Urothelium cell line (cell line): ENCODE measurements at regions not wholly inside any gene's neighbourhood (a gene's known extent, or its start where the extent isn't known, plus 50 kb on each side); places are given as distances from the start of the nearest gene placed in this dataset.
"Not testable (repeated sequence)": the region's sequence is repeated elsewhere in the genome, so short reads cannot be mapped to it uniquely, and the experiment has no call there.

Source experiments
- DNase-seq: peaks from one replicate; pipeline ENCODE4 v3.0.0; 2011; ENCODE audit warnings: low spot score, mixed read lengths
- FAIRE-seq: peaks from 2 replicates; lab custom pipeline; 2011; peaks lifted over from hg19 to GRCh38; lab: Jason Lieb, UNC

DNA sequence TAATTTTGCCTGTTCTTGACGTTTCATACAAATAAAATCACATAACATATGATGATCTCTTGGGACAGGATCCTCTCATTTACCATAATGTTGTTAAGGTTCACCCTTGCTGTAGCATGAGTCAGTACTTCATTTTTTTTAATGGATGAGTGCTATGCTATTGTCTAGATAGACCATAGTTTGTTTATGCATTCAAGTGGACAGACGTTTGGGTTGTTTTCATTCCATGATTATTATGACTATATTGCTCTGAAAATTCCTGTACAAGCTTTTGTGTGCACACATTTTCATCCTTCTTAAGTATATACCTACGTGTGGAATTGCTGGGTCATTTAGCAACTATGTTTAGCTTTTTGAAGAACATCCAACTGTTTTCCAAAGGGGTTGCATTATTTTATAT, 325.6 kb upstream of the TMEM132C start:
- FAIRE-seq, result no peak
- no peak for DNase-seq

DNA sequence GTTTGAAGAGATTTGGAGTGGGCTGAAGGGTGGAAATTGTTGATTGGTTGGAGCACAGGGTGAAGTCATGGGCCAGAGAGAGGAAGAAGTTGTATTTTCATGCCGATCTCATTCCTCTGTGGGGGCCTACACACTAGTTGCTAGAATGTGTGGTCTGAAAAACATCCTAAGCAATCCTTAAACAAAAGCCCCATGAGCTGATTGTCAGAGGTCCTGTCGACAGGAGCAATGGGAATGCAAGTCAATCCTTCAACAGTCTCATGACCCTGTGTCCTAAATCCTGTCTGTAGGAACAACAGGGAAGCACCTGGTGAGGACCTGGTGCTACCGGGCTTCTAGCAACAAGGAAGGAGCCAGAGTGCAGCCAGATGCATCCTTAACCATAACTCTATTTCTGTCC, 324.0 kb upstream of the TMEM132C start:
- no peak for FAIRE-seq
- no peak for DNase-seq

DNA sequence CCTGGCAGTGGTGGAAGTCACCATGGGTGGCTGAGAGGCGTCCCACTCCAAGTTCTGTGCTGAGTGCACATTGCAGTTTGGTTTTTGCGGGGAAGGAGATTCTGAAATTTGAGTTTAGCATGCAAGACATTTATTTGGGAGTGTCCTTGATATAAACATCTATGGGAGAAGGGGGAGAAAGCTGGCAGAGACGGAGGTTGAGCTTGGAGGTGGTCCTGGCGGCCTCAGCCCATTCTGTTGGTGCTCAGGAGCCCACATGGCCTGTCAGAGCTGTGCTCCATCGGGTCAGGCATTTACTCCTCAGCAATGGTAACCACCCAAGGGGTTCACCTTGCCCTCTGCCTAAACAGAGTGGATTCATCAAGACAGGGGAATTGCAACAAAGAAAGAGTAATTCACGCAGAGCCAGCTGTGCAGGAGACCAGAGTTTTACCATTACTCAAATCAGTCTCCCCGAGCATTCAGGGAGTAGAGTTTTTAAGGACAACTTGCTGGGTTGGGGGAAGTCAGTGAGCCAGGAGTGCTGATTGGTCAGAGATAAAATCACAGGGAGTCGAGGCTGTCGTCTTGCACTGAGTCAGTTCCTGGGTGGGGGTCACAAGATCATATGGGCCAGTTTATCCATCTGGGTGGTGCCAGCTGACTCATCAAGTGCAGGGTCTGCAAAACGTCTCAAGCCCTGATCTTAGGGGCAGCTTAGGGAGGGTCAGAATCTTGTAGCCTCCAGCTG, 323.3 kb upstream of the TMEM132C start:
- DNase-seq (no peak), FAIRE-seq (no peak)

DNA sequence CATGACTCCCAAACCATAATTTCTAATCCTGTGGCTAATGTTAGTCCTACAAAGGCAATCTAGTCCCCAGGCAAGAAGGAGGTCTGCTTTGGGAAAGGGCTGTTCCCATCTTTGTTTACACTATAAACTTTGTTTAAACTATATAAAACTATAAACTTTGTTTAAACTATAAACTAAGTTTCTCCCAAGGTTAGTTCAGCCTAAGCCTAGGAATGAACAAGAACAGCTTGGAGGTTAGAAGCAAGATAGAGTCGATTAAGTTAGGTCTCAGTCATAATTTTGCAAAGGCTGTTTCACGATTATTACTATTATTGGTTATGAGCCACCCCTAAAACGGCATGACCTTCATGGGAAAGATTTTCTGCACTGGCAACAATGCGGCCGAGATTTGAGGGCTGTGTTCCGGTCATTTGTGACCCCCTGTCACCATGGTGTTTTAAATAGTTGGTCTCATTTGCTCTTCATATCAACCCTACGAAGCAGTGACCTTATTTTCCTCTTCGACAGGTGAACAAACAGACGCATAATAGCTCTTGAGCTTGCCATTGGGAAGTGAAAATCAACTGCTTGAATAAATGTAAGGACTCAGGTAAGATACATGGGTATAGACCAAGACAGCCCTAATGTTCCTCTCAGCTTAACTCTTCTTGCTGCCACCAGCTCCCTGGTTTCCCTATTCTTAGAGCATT, 322.6 kb upstream of the TMEM132C start:
- no peak for FAIRE-seq
- no peak for DNase-seq

DNA sequence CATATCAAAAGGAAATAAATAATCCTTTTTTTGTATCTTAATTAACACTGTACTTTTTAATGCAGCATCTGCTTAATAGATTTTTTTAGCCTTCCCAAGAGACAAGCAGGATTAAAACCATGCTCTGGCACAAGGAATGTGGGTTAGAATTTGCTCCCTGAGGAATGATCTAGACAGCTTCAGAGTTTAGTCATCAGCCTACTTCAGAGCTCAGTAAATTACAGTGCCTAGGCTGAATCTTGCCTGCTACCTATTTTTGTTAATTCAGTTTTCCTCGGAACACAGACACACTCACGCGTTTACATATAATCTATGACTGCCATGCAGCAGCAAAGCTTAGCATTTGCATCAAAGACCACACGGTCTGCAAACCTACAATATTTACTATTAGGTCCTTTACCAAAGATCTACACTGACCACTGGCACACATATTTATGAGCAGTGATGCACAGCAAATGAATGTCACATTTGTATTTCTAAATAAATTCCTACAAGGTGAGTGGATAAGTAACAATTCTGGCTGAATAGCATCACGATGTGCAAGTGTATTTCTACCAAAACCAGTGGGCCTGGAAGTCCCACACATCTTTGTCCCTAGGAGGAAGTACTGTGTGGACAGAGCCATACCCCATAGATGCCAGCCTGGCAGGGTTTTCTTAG, 309.8 kb upstream of the TMEM132C start:
- peak; percentile 59 for FAIRE-seq
- peak; percentile 39 for DNase-seq

DNA sequence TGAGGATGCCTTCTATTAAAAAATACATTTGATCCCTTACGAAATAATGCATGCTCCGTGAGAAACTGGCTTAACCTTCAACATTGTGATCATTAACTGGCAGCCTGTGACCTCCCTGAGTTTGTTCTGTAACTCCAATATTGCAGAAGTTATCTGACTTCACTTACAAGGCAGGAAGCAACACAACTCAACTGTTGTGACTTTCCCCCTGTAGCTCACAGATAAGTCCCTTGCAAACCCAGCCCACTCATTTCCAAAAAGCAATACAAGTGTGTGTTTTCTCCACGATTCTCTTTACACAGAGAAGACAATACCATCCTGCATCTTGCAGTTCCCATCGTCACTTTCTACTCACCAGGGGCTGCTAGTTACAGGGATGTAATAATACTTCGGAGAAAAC, 304.7 kb upstream of the TMEM132C start:
- DNase-seq (no peak), FAIRE-seq (no peak)

DNA sequence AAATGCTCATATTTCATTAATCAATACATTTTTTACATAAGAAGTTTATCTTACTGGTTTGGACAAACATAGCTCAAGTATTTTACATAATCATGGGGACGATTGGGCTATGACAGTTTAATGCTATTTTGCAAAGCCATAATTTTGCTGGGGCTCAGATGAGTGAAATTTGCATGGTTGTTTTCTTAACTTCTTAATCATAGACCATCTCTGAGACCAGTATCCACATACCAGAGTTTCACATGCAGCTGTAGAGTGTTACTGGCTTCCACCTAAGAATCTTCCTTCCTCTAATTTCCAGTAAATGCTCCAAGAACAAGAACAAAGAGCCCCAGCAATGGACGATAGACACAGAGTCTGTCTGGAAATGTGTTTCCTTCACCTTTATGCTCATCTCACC, 303.0 kb upstream of the TMEM132C start:
- FAIRE-seq, result no peak
- no peak for DNase-seq

DNA sequence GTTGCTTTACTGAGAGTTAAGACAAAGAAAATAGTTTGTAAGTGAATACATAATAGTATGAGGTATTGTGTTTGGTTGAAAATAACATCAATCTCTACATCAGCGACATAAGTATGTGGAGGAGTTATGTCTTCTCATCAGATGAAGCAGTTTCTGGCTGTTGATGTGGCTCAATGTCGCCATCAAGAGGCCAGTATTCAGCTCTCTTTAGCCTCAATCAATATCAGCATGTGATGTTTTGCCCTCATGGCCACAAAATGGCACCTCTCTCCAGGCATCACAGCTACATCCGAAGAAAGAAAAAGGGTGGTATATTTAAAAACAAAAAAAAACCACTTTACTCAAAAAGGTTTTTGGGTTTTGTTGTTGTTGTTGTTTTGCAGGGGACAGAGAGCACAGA, 302.3 kb upstream of the TMEM132C start:
- DNase-seq, result no peak
- no peak for FAIRE-seq

DNA sequence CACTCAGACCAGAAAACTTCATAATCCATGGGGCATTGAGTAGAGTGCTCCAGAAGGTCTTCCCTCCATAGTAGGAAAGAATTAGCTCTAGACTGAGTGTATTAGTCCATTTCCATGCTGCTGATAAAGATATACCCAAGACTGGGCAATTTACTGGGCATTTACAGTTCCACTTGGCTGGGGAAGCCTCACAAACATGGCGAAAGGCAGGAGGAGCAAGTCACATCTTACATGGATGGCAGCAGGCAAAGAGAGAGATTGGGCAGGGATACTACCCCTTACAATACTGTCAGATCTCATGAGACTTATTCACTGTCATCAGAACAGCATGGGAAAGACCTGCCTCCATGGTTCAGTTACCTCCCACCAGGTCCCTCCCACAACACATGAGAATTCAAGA, 300.6 kb upstream of the TMEM132C start:
- DNase-seq (no peak), FAIRE-seq (no peak)

DNA sequence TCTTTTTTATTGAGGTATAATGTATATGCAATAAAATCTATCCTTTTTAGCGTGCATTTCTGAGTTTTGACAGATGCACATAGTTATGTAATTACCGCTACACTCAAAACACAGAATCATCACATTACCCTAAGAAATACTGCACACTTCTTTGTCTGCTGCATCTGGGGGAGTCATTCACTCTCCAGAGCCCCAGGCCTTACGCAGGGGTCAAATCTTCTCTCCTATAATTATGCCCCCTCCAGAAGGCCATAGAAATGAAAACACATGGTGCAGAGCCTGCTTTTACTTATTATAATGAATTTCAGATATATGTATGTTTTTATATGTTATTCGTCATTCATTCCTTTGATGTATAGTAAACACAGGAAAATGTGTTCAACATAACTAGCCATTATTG, 296.5 kb upstream of the TMEM132C start:
- FAIRE-seq (no peak), DNase-seq (no peak)

DNA sequence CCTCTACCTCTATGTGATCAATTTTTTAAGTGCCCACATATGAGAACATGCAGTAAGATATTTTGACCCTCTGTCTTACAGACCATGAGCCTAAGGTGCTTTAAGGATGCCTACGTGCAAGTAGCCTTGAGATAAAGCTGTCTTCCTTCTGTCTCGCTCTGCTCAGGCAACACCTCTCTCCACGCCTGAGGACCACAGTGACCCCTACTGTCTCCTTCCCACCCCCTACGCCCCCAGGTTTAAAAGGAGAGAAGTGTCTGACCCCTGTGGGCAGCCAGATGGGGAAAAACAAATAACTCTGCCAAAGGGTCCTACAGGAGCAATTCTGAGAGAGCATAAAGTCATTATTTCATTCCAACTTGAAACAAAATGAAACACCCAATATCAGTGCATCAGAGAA, 286.4 kb upstream of the TMEM132C start:
- DNase-seq (no peak), FAIRE-seq (no peak)

DNA sequence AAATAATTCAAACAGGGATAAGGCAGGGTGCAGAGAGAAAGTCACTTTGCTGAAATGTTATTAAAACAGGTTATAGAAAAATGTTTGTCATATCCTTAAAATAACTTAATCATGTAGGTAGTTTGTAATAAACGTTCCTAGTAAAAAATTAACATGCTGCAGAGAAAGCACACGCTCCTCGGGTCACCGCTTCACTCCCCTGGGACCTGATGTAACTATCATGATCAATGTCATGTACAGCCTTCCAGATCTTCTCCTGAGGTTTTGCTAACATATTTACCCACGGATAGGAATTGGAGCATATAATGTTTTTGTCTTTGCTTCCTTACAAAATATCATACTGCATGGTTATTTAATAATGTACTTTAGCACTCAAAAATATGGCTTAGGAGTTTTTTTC, 285.1 kb upstream of the TMEM132C start:
- no peak for FAIRE-seq

DNA sequence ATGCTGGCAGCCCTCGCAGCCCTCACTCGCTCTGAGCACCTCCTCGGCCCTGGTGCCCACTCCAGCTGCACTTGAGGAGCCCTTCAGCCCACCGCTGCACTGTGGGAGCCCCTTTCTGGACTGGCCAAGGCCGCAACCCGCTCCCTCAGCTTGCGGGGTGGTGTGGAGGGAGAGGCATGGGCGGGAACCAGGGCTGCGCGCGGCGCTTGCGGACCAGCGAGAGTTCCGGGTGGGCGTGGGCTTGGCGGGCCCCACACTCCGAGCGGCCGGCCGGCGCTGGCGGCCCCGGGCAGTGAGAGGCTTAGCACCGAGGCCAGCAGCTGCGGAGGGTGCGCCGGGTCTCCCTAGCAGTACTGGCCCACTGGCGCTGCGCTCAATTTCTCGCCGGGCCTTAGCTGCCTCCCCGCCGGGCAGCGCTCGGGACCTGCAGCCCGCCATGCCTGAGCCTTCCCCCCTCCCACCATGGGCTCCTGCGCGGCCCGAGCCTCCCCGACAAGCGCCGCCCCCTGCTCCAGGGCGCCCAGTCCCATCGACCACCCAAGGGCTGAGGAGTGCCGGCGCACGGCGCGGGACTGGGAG, 283.7 kb upstream of the TMEM132C start:
- DNase-seq, FAIRE-seq: not testable (repeated sequence)

More for the DNA sequence above, 285.1 kb upstream of the TMEM132C start:
- DNase-seq, result no peak

DNA sequence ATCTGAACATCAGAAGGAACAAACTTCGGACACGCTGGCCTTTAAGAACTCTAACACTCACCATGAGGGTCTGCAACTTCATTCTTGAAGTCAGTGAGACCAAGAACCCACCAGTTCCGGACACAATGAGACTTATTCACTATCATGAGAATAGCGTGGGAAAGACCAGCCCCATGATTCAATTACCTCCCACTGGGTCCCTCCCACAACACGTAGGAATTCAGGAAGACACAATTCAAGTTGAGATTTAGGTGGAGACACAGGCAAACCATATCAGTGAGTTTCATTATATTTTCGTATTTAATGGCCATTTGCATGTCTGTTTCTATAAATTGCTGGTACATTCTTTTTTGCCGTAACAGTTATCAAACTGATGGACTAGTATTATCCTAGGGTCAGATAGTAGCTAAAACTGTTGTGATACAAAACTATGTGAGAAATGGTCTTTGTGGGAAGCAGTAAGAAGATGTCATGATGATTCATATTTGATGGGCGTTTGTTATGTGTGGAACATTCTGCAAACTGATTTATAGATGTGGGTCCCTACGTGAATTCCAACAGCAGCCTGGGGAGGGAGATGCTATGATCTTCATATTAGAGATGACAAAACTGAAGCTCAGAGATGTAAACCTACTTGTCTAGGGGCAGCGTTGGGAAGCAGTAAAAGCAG, 282.4 kb upstream of the TMEM132C start:
- no peak for FAIRE-seq
- DNase-seq, result no peak

DNA sequence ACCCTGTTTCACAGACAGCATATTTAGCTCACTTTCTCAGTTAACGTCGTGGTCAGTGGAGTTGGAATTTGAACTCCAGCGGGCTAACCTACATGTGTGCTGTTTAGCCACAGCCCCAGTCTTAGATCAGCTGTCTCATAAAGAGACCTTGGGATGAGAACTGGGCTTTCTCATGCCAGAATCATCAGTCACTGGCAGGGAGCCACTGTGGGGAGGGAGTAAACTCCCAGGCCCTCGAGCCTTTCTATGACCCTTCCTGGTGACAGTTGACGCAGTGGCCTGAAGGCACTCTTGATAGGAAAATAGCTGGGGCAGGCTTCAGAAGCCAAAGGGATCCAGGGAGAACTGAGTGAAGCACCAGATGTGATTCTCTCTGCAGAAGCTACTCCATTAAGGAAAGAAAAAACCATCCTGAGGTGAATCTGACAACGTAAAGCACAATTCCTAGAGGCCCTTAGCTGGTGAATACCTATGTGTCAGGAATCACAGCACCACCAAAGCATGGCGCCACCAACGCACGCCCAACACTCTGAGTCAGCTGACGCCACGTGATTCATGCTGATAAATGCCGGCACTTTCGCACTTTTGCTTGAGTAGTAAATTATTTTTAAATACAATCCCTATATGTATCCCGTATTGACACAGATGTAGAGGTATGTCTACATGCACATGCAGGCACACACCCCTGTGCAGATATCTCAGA, 279.6 kb upstream of the TMEM132C start:
- DNase-seq (peak; percentile 25), FAIRE-seq (no peak)

DNA sequence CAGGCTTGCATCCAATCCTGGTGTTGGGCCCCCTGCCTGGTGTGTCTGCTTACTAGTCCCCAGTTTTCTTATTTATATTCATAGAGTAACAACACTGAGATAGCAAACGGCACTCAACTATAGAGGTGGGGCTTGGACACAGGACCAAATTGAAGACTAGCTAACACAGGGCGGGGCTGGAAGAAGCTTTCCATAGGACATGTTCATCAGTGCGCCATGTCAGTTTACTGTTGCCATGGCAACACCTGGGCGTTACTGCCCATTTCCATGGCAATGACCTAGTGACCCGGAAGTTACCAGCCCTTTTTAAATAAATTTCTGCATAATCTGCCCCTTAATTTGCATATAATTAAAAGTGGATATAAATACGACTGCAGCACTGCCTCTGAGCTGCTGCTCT, 275.5 kb upstream of the TMEM132C start:
- DNase-seq (no peak), FAIRE-seq (no peak)

DNA sequence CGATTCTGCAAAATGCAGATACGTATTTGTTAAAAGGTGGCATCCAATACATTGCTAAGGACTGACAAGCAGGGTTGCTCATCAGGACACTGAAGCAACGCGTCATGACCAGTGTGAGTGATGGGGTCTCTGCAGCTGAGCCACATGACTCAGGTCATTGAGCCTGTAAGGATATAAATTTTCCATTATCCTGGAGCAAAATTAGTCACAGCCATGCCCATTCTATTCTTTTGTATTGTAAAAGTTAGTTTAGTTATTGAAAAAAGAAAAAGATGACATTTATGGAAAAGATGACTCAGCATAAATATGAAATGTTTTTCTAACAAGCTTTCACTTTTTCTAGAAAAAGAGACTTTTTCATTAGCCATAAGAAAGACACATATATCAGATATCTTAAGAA, 268.0 kb upstream of the TMEM132C start:
- no peak for DNase-seq
- FAIRE-seq, result no peak

DNA sequence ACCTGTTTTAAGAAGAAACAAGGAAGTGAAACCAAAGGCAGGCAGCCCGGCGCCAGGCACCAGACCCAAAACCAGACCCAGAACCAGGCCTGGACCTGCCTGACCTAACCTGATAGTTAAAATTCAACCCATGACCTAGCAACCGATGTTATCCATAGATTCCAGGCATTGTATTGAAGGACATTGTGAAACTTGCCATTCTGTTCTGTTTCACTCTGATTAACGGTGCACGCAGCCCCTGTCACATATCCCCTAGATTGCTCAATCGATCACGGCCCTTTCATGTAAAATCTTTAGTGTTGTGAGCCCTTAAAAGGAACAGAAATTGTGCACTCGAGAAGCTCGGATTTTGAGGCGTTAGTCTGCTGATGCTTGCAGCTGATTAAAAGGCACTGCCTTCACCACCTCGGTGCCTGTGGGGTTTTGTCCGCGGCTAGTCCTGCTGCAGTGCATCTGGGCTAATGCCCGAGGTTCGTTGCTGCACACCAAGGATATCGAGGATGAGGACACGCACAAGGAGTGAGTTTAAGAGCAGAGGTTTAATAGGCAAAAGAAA, 262.5 kb upstream of the TMEM132C start:
- no peak for FAIRE-seq
- DNase-seq, result no peak

DNA sequence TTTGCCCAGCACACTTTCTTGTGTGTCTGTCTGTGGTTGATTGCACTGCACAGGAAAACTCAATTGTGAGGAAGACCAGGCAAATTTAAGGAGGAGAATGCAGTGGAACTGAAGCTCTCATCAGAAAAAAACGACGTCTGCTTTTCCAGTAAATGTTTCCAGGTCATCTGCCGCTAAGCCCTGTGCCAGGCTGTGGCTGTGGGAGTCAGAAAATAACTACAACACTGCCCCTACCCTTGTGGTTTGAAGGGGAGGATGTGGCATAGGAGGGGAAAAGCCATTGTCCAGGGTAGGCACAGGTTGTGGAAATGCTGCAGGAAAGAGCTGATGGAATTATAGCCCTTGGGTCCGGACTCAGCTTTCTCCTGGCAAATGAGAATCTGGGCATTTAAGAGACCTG, 259.7 kb upstream of the TMEM132C start:
- DNase-seq, result no peak
- FAIRE-seq, result no peak

DNA sequence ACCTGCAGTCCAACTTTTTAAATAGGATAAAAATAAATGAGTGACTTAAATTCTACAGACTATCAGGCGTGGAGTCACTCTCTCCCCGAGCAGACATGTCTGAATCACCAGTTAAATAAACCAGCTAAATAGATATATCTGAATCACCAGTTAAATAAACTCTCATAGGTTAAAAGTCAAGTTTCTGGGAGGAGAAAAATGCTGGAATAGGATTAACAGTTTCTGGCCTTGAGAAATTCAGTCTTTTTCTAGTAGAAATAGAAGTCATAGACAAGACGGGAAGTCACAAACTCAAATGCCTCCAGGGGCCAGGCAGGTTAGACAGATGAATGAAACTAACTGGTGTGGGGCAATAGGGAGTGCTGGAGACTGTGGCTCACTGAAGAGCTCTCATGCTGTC, 258.6 kb upstream of the TMEM132C start:
- FAIRE-seq (no peak), DNase-seq (no peak)
